Astrocyte (in vitro differentiated cells and primary cell): ENCODE measurements at regions not wholly inside any gene's neighbourhood (a gene's known extent, or its start where the extent isn't known, plus 50 kb on each side); places are given as distances from the start of the nearest gene placed in this dataset.

Experiments
- CTCF ChIP-seq: IDR thresholded peaks from 2 replicates; pipeline ENCODE4 v1.5.1; 2011; ENCODE audit warnings: low read depth, mild to moderate bottlenecking, inconsistent platforms, low read length, moderate library complexity; ENCODE audit not compliant: insufficient read depth
- EZH2 ChIP-seq: IDR thresholded peaks from 2 replicates; pipeline ENCODE4 v1.6.1; 2012; ENCODE audit warnings: mild to moderate bottlenecking, low read length, inconsistent platforms; ENCODE audit not compliant: insufficient read depth

GRCh38 chr16:73792199-73793020 is 504.2 kb upstream of the PSMD7 start:
- no peak for TF ChIP-seq CTCF
- no peak for TF ChIP-seq EZH2
